ENCODE measurements at regions not wholly inside any gene's neighbourhood (a gene's known extent, or its start where the extent isn't known, plus 50 kb on each side); places are given as distances from the start of the nearest gene placed in this dataset.

DNA sequence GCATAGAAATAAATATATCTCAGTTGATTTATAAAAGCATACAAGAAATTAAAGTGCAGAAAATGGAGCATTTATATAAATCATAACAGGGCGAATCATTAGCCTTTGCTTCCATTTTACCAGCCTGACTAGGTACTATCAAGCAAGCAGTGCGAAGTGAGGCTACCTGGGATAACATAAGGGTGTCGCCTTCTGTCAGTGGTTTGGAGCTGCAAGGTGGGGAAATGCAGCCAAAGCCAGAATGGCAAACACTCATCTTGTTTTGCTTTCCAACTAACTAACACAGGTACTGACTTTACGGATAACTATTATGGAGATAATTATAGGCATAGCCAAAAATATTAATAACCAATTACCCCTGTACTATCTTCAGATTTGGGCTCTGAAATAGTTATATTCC is 1459.8 kb downstream of the RAPGEF2 start:
- H4K91ac ChIP-seq (replicated peaks; ENCODE audit: insufficient read length, low read length), result no peak overlapping the region
- H3K14ac ChIP-seq (ENCODE audit: insufficient read length), result no peak overlapping the region
- H2BK5ac ChIP-seq (ENCODE audit: low read depth, low read length), result no peak overlapping the region
- no peak overlapping the region for H2BK15ac ChIP-seq (ENCODE audit: low read length)
- no peaks in the 10 kb centered on the region for H4K20me1 ChIP-seq (replicated peaks in 1 of 2; ENCODE audit: control insufficient read depth in 1 of 2, insufficient read depth in 2 of 2, low read length in 2 of 2)
- no peak overlapping the region for H4K5ac ChIP-seq (ENCODE audit: insufficient read length, low read depth, low read length)
- no peak overlapping the region for H3K18ac ChIP-seq (ENCODE audit: extremely low read depth, low read length)
- H3K79me1 ChIP-seq (ENCODE audit: low read depth, low read length), result no peaks in the 10 kb centered on the region
- H3K27me3 ChIP-seq (replicated peaks in 1 of 4; ENCODE audit: control insufficient read depth in 3 of 4, extremely low read depth in 1 of 4, insufficient read depth in 3 of 4, low read length in 3 of 4), result no peaks in the 10 kb centered on the region; a peak in 1 of 7 replicates
- no peak for DNase-seq (ENCODE audit: low read depth in 1 of 2, low spot score in 2 of 2)
- CTCF ChIA-PET (ENCODE audit: partially characterized antibody), result no interaction called here
- H3K4me1 ChIP-seq (replicated peaks in 1 of 4; ENCODE audit: control insufficient read depth in 3 of 4, insufficient read depth in 4 of 4, low read length in 3 of 4), result no peaks in the 10 kb centered on the region
- H3K56ac ChIP-seq (replicated peaks; ENCODE audit: insufficient read length, low read depth, low read length), result no peak overlapping the region
- no peak overlapping the region for H4K8ac ChIP-seq (ENCODE audit: extremely low read depth, insufficient read depth, low read length)
- H3K23ac ChIP-seq (ENCODE audit: insufficient read length), result no peak overlapping the region
- no peak overlapping the region for H3K9ac ChIP-seq (replicated peaks in 1 of 4; ENCODE audit: extremely low read depth in 1 of 4, low read depth in 3 of 4, low read length in 3 of 4)
- H2BK12ac ChIP-seq (ENCODE audit: low read depth, low read length), result no peak overlapping the region
- no peak overlapping the region for H3K4me2 ChIP-seq (ENCODE audit: insufficient read depth in 1 of 2, low read depth in 2 of 2, low read length in 2 of 2)
- 88% methylated on average over 4 of the region's 4 CpGs; no CpG with 5 or more reads in 1 of the 2 experiments for WGBS, 2 experiments (ENCODE audit: extremely low coverage in 1 of 2, insufficient coverage in 1 of 2, insufficient read length in 1 of 2, insufficient replicate concordance in 2 of 2, low coverage in 1 of 2, low lambda C conversion rate in 2 of 2, missing lambda C conversion rate in 1 of 2)
- no peak overlapping the region for H2BK120ac ChIP-seq (replicated peaks; ENCODE audit: low read depth, low read length)
- H3K27ac ChIP-seq (ENCODE audit: low read depth, low read length), result no peak overlapping the region
- no peak overlapping the region for H3K4ac ChIP-seq (replicated peaks; ENCODE audit: insufficient read length, low read depth, low read length)
- H3K9me3 ChIP-seq (ENCODE audit: insufficient read depth in 2 of 2, low read depth in 1 of 2, low read length in 1 of 2), result no peaks in the 10 kb centered on the region
- no peaks in the 10 kb centered on the region for H3K79me2 ChIP-seq (ENCODE audit: control insufficient read depth in 1 of 2, insufficient read depth in 2 of 2, low read length in 2 of 2)
- FAIRE-seq, result no peak
- H2AFZ ChIP-seq (ENCODE audit: low read length), result no peak overlapping the region
- H2AK5ac ChIP-seq (ENCODE audit: low read depth, low read length), result no peak overlapping the region
- no peaks in the 10 kb centered on the region for H3K36me3 ChIP-seq (ENCODE audit: control insufficient read depth in 2 of 4, insufficient read depth in 4 of 4, low read length in 3 of 4)
- H3K4me3 ChIP-seq (ENCODE audit: extremely low read depth in 1 of 4, insufficient read depth in 2 of 4, low read depth in 3 of 4, low read length in 4 of 4), result no peak overlapping the region
- H2BK20ac ChIP-seq (ENCODE audit: low read length), result no peak overlapping the region
- POLR2A ChIA-PET (ENCODE audit: partially characterized antibody), result interaction anchor here (0.6 kb wide), 1 partner anchor 49 kb away, joined by 3 read pairs; no protein-coding TSS in a partner anchor
- no peaks in the 10 kb centered on the region for H3K23me2 ChIP-seq (ENCODE audit: low read depth, low read length)
- no peak for TF ChIP-seq E2F6 (IDR thresholded peaks at IDR 0.05)
- no peak for TF ChIP-seq NANOG (IDR thresholded peaks at IDR 0.05; ENCODE audit: insufficient read depth, low read depth, low read length, poor library complexity, severe bottlenecking)
- TF ChIP-seq RAD21 (IDR thresholded peaks at IDR 0.05 in 1 of 2, conservative IDR thresholded peaks at IDR 0.05 in 1 of 2; ENCODE audit: low read depth in 2 of 2, low read length in 2 of 2), result no peak

All from H1 (cell line).